PC-3 (cell line): ENCODE measurements at regions not wholly inside any gene's neighbourhood (a gene's known extent, or its start where the extent isn't known, plus 50 kb on each side); places are given as distances from the start of the nearest gene placed in this dataset.

ENCODE experiments used
- ATAC-seq: fragments of 200-7000 bp; cut with Tn5 transposase; 2 replicates; pipeline ENCODE4 v1.9.1; 2020; ENCODE audit warnings: mild to moderate bottlenecking, moderate library complexity
- BruUV-seq: library from RNA; stranded (reverse); fragments of 400-500 nt; replicated peaks from 2 replicates; lab custom pipeline; 2021; lab: Mats Ljungman, UMichigan
- CTCF ChIA-PET: fragments of 300-600 bp; sonication (Branson Sonifier 250); formaldehyde crosslinking; loops from one replicate; lab custom pipeline; 2022; ENCODE audit warnings: antibody characterized with exemption; lab: Charles Lee
- POLR2A ChIA-PET: fragments of 300-600 bp; sonication (Branson Sonifier 250); formaldehyde crosslinking; loops from one replicate; lab custom pipeline; 2022; ENCODE audit warnings: antibody characterized with exemption; ENCODE audit not compliant: unreplicated experiment; lab: Charles Lee
- DNase-seq: peaks from one replicate; pipeline ENCODE4 v3.0.0-alpha.2; 2015
- H2AFZ ChIP-seq: fragments of 300-600 bp; sonication (generic); 2 replicates; pipeline ENCODE4 v1.6.0; 2016; ENCODE audit warnings: antibody characterized with exemption, low read length
- H3F3A ChIP-seq: fragments of 300-600 bp; sonication (generic); one replicate; pipeline ENCODE4 v1.6.0; 2017; ENCODE audit warnings: antibody characterized with exemption, low read length, control low read depth, mild to moderate bottlenecking; ENCODE audit not compliant: unreplicated experiment
- H3K27ac ChIP-seq: fragments of 300-600 bp; sonication (generic); 2 replicates; pipeline ENCODE4 v1.5.1; 2016; ENCODE audit warnings: mild to moderate bottlenecking, low read length
- H3K27me3 ChIP-seq: fragments of 300-600 bp; sonication (generic); 2 replicates; pipeline ENCODE4 v1.6.1; 2016; ENCODE audit warnings: low read length, mixed read lengths
- H3K36me3 ChIP-seq: fragments of 300-600 bp; sonication (generic); 2 replicates; pipeline ENCODE4 v1.6.1; 2016; ENCODE audit warnings: low read depth, mixed run types, low read length, mixed read lengths
- H3K4me1 ChIP-seq: fragments of 300-600 bp; sonication (generic); 2 replicates; pipeline ENCODE4 v1.5.1; 2016; ENCODE audit warnings: low read length; ENCODE audit not compliant: insufficient read depth
- H3K4me2 ChIP-seq: fragments of 300-600 bp; sonication (generic); 2 replicates; pipeline ENCODE4 v1.6.0; 2016; ENCODE audit warnings: low read length
- H3K4me3 ChIP-seq: fragments of 300-600 bp; sonication (generic); 2 replicates; pipeline ENCODE4 v1.5.1; 2016; ENCODE audit warnings: mild to moderate bottlenecking, low read length, mixed read lengths
- H3K79me2 ChIP-seq: fragments of 300-600 bp; sonication (generic); 2 replicates; pipeline ENCODE4 v1.6.1; 2017; ENCODE audit warnings: low read length, mixed read lengths
- H3K9ac ChIP-seq: fragments of 300-600 bp; sonication (generic); 2 replicates; pipeline ENCODE4 v1.6.0; 2016; ENCODE audit warnings: mild to moderate bottlenecking, low read length
- H3K9me2 ChIP-seq: fragments of 300-600 bp; sonication (generic); replicated peaks from 2 replicates; pipeline ENCODE4 v1.6.1; 2016; ENCODE audit warnings: mixed run types, low read length, mixed read lengths
- H3K9me3 ChIP-seq: fragments of 300-600 bp; sonication (generic); 2 replicates; pipeline ENCODE4 v1.6.1; 2016; ENCODE audit warnings: low read length, mixed read lengths
- H4K20me1 ChIP-seq: fragments of 300-600 bp; sonication (generic); 2 replicates; pipeline ENCODE4 v1.6.1; 2016; ENCODE audit warnings: low read length, mixed read lengths
- EZH2 ChIP-seq: fragments of 300-600 bp; sonication (generic); IDR thresholded peaks from one replicate; pipeline ENCODE4 v1.6.1; 2017; ENCODE audit warnings: antibody characterized with exemption, mild to moderate bottlenecking, low read length; ENCODE audit not compliant: unreplicated experiment
- EZH2phosphoT487 ChIP-seq: fragments of 300-600 bp; sonication (generic); IDR thresholded peaks from 2 replicates; pipeline ENCODE4 v1.6.1; 2018; ENCODE audit warnings: mild to moderate bottlenecking, antibody characterized with exemption, low read length, borderline replicate concordance
- intact Hi-C: fragments of 100-400 bp; cut with micrococcal nuclease; formaldehyde crosslinking; loops from 2 replicates; pipeline ENCODE4 v1.9.0; 2023
- TF ChIP-seq, protein P1 (sequence below): fragments of 300-600 bp; sonication (generic); conservative IDR thresholded peaks from 2 replicates; pipeline ENCODE4 v1.5.1; 2017; ENCODE audit warnings: antibody characterized with exemption, low read depth, mild to moderate bottlenecking, low read length

DNA sequence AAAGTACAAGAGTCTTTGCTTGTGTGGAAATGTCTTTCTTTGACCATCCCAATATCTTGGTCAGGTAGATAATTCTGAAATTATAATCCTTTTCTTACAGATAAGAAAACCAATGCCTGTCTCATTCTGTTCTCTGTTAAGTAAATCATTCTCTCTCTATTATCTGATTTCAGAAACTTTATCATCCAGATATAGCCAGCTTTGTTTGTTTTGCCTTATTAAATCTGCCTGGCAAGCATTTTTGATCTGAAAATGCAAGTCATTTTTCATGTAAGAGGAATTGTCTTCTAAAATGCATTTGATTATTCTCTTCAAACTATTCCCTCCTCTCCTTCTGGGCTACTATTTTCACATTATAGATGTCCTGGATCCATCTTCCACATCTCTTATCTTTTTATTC is 625.5 kb downstream of the CCDC171 start:
- H4K20me1 ChIP-seq = no peaks in the 10 kb centered on the region
- H3K4me1 ChIP-seq = no peaks in the 10 kb centered on the region
- H3K27ac ChIP-seq = no peak overlapping the region
- no peak for DNase-seq
- CTCF ChIA-PET = no interaction called here
- ATAC-seq = no peak
- H3K4me2 ChIP-seq = no peak overlapping the region
- no peak overlapping the region for H2AFZ ChIP-seq
- no peaks in the 10 kb centered on the region for H3K9me3 ChIP-seq
- TF ChIP-seq EZH2phosphoT487 = no peak
- no peak for TF ChIP-seq EZH2
- TF ChIP-seq, protein P1, sequence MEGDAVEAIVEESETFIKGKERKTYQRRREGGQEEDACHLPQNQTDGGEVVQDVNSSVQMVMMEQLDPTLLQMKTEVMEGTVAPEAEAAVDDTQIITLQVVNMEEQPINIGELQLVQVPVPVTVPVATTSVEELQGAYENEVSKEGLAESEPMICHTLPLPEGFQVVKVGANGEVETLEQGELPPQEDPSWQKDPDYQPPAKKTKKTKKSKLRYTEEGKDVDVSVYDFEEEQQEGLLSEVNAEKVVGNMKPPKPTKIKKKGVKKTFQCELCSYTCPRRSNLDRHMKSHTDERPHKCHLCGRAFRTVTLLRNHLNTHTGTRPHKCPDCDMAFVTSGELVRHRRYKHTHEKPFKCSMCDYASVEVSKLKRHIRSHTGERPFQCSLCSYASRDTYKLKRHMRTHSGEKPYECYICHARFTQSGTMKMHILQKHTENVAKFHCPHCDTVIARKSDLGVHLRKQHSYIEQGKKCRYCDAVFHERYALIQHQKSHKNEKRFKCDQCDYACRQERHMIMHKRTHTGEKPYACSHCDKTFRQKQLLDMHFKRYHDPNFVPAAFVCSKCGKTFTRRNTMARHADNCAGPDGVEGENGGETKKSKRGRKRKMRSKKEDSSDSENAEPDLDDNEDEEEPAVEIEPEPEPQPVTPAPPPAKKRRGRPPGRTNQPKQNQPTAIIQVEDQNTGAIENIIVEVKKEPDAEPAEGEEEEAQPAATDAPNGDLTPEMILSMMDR = no peak
- H3K9me2 ChIP-seq = no peaks in the 10 kb centered on the region
- H3K4me3 ChIP-seq = no peak overlapping the region
- no peaks in the 10 kb centered on the region for H3F3A ChIP-seq
- no peaks in the 10 kb centered on the region for H3K79me2 ChIP-seq
- H3K27me3 ChIP-seq = no peaks in the 10 kb centered on the region
- H3K36me3 ChIP-seq = no peaks in the 10 kb centered on the region
- no TSS peak for BruUV-seq
- no peak overlapping the region for H3K9ac ChIP-seq
- intact Hi-C loops = no loop called here
- POLR2A ChIA-PET = no interaction called here

DNA sequence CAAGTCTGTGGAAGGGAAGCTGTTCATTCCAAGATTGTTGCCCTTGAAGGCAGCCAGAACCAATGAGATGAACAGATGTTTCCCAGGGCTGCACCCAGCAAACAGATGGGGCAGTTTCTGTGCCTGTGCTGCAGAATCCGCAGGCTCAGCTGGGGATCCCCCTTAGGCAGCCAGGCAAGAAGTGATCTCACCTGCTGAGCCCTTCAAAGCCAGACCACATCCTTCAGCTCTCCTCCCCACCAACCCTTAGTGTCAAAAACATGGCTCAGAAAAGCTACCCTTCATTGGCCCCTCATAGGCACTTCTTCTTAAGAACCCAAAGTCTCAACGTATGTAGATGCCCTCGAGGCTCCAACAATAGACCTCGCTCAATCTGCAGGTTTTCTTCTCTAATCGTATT is 626.7 kb downstream of the CCDC171 start:
- no peak overlapping the region for H2AFZ ChIP-seq
- no peaks in the 10 kb centered on the region for H3K9me2 ChIP-seq
- H4K20me1 ChIP-seq = no peaks in the 10 kb centered on the region
- no peaks in the 10 kb centered on the region for H3K36me3 ChIP-seq
- POLR2A ChIA-PET = no interaction called here
- no peaks in the 10 kb centered on the region for H3K27me3 ChIP-seq
- no peaks in the 10 kb centered on the region for H3K79me2 ChIP-seq
- DNase-seq = no peak
- TF ChIP-seq EZH2 (no peak), EZH2phosphoT487 (no peak)
- TF ChIP-seq, protein P1 = no peak
- H3K4me1 ChIP-seq = no peaks in the 10 kb centered on the region
- no peaks in the 10 kb centered on the region for H3K9me3 ChIP-seq
- BruUV-seq = no TSS peak
- no peak overlapping the region for H3K4me3 ChIP-seq
- CTCF ChIA-PET = no interaction called here
- no peak for ATAC-seq
- no peak overlapping the region for H3K27ac ChIP-seq
- H3K9ac ChIP-seq = no peak overlapping the region
- no peak overlapping the region for H3K4me2 ChIP-seq
- H3F3A ChIP-seq = no peaks in the 10 kb centered on the region
- intact Hi-C loops = no loop called here

DNA sequence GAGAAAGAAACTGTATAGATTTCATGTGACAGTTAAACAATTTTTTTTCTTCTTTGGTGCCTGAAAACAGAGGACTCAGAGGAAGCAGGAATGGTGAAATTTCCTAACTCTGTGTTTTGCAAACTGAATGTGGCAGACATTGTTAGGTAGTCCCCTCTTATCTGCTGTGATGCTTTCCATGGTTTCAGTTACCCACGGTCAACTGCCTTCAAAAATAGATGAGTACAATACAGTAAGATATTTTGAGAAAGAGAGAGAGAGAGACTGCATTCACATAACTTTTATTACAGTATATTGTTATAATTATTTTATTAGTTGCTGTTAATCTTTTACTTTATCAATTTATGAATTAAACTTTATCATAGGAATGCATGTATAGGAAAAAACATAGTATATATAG is 627.2 kb downstream of the CCDC171 start:
- TF ChIP-seq EZH2 (no peak), EZH2phosphoT487 (no peak)
- TF ChIP-seq, protein P1 = no peak
- H3K27ac ChIP-seq = no peak overlapping the region
- H2AFZ ChIP-seq = no peak overlapping the region
- no peaks in the 10 kb centered on the region for H4K20me1 ChIP-seq
- intact Hi-C loops = no loop called here
- no TSS peak for BruUV-seq
- DNase-seq (no peak), ATAC-seq (no peak)
- no peaks in the 10 kb centered on the region for H3K27me3 ChIP-seq
- no peaks in the 10 kb centered on the region for H3K79me2 ChIP-seq
- ChIA-PET POLR2A (no interaction called here), CTCF (no interaction called here)
- no peaks in the 10 kb centered on the region for H3K9me3 ChIP-seq
- H3K4me1 ChIP-seq = no peaks in the 10 kb centered on the region
- no peak overlapping the region for H3K4me2 ChIP-seq
- H3K9ac ChIP-seq = no peak overlapping the region
- no peaks in the 10 kb centered on the region for H3K9me2 ChIP-seq
- no peak overlapping the region for H3K4me3 ChIP-seq
- no peaks in the 10 kb centered on the region for H3F3A ChIP-seq
- no peaks in the 10 kb centered on the region for H3K36me3 ChIP-seq
